ENCODE measurements at regions not wholly inside any gene's neighbourhood (a gene's known extent, or its start where the extent isn't known, plus 50 kb on each side); places are given as distances from the start of the nearest gene placed in this dataset.

DNA sequence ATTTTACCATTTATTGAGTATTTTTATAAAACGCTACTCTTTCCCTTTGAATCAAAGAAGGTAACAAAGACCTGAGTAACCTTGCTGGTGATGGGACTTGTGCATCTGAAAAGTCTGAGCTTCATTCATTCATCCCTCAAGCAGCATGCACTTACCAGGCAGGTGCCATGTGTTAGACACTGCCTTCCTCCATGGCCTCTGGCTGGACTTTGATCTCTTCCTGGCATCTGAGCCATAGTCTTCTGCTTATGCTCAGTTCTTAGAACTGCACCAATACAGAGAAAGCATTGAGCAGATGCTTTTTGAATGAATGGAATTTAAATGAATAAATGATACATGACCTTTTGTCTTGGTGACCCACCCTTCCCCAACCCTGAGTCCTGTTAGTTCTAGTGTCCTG, 251.4 kb upstream of the COPS8 start (continued):
- TF ChIP-seq, protein P1, sequence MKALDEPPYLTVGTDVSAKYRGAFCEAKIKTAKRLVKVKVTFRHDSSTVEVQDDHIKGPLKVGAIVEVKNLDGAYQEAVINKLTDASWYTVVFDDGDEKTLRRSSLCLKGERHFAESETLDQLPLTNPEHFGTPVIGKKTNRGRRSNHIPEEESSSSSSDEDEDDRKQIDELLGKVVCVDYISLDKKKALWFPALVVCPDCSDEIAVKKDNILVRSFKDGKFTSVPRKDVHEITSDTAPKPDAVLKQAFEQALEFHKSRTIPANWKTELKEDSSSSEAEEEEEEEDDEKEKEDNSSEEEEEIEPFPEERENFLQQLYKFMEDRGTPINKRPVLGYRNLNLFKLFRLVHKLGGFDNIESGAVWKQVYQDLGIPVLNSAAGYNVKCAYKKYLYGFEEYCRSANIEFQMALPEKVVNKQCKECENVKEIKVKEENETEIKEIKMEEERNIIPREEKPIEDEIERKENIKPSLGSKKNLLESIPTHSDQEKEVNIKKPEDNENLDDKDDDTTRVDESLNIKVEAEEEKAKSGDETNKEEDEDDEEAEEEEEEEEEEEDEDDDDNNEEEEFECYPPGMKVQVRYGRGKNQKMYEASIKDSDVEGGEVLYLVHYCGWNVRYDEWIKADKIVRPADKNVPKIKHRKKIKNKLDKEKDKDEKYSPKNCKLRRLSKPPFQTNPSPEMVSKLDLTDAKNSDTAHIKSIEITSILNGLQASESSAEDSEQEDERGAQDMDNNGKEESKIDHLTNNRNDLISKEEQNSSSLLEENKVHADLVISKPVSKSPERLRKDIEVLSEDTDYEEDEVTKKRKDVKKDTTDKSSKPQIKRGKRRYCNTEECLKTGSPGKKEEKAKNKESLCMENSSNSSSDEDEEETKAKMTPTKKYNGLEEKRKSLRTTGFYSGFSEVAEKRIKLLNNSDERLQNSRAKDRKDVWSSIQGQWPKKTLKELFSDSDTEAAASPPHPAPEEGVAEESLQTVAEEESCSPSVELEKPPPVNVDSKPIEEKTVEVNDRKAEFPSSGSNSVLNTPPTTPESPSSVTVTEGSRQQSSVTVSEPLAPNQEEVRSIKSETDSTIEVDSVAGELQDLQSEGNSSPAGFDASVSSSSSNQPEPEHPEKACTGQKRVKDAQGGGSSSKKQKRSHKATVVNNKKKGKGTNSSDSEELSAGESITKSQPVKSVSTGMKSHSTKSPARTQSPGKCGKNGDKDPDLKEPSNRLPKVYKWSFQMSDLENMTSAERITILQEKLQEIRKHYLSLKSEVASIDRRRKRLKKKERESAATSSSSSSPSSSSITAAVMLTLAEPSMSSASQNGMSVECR (CRISPR knock-in tag; IDR thresholded peaks at IDR 0.05) = no peak
- TF ChIP-seq ERF (CRISPR knock-in tag; IDR thresholded peaks at IDR 0.05) = no peak
- TF ChIP-seq, protein P2, sequence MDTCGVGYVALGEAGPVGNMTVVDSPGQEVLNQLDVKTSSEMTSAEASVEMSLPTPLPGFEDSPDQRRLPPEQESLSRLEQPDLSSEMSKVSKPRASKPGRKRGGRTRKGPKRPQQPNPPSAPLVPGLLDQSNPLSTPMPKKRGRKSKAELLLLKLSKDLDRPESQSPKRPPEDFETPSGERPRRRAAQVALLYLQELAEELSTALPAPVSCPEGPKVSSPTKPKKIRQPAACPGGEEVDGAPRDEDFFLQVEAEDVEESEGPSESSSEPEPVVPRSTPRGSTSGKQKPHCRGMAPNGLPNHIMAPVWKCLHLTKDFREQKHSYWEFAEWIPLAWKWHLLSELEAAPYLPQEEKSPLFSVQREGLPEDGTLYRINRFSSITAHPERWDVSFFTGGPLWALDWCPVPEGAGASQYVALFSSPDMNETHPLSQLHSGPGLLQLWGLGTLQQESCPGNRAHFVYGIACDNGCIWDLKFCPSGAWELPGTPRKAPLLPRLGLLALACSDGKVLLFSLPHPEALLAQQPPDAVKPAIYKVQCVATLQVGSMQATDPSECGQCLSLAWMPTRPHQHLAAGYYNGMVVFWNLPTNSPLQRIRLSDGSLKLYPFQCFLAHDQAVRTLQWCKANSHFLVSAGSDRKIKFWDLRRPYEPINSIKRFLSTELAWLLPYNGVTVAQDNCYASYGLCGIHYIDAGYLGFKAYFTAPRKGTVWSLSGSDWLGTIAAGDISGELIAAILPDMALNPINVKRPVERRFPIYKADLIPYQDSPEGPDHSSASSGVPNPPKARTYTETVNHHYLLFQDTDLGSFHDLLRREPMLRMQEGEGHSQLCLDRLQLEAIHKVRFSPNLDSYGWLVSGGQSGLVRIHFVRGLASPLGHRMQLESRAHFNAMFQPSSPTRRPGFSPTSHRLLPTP (IDR thresholded peaks at IDR 0.05; ENCODE audit: borderline replicate concordance, extremely low read depth, insufficient read length) = no peak
- no peak for TF ChIP-seq ZNF583 (CRISPR knock-in tag; IDR thresholded peaks at IDR 0.05)
- TF ChIP-seq SIRT6 (IDR thresholded peaks at IDR 0.05; ENCODE audit: low read depth, low read length) = no peak

Measured in K562 (cell line).